Activated naive CD8-positive, alpha-beta T cell treated with anti-CD3 and anti-CD28 coated beads, Interleukin-2, amount 50 U/mL, for 24 hours (primary cell): ENCODE measurements at regions not wholly inside any gene's neighbourhood (a gene's known extent, or its start where the extent isn't known, plus 50 kb on each side); places are given as distances from the start of the nearest gene placed in this dataset.

Source experiments
- ATAC-seq: fragments of 150-1000 bp; cut with Tn5 transposase; one replicate; pipeline ENCODE4 v1.10.0; 2021
- DNase-seq: peaks from one replicate; pipeline ENCODE4 v3.0.0; 2021
- H3K27ac Mint-ChIP-seq: one replicate; pipeline ENCODE4 v1.8.0; 2021; ENCODE audit warnings: mild to moderate bottlenecking, mixed read lengths
- H3K27me3 Mint-ChIP-seq: one replicate; pipeline ENCODE4 v1.8.0; 2021; ENCODE audit warnings: mixed read lengths
- H3K36me3 Mint-ChIP-seq: one replicate; pipeline ENCODE4 v1.8.0; 2021; ENCODE audit warnings: low read depth, mixed read lengths
- H3K4me1 Mint-ChIP-seq: one replicate; pipeline ENCODE4 v1.8.0; 2021; ENCODE audit warnings: mixed read lengths
- H3K4me3 Mint-ChIP-seq: one replicate; pipeline ENCODE4 v1.8.0; 2021; ENCODE audit warnings: mild to moderate bottlenecking, moderate library complexity, mixed read lengths
- H3K9me3 Mint-ChIP-seq: one replicate; pipeline ENCODE4 v1.8.0; 2021; ENCODE audit warnings: mixed read lengths

DNA sequence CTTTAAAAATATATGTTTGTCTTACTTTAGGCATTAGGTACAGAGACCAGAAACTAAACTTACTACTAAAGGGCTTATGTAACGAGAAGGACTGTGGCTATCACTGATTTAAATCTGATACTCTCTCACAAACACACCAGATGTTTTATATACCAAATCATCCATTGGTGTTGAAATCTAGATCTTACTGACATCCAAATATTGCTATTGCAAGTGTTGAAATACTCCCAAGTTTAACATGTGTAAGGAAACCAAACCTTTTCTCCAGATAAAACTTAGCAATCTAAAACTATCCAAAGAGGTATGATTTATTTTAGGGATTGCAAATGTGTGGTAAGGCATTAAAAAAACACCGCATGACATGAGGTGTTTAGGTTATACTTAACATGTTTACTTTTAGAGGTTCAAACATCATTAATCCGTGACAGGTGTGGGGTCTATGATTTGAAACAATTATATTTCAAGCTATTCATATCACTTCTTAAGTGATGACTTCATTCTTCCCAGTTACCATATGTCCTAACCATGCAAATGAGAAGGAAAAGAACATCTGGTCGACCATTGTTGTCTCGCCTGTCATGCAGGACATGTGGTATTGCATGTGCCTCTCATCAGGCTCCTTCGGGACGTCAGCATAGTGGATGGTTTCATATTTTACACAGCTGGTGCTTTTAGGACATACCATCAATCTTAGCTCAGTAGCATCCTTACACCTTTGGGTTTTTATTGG, 168.3 kb upstream of the SPACA1 start:
- Mint-ChIP-seq H3K36me3 (no peaks in the 10 kb centered on the region), H3K9me3 (no peaks in the 10 kb centered on the region), H3K4me3 (no peak overlapping the region), H3K4me1 (no peaks in the 10 kb centered on the region), H3K27me3 (peaks cover 45% of the 10 kb centered on the region), H3K27ac (no peak overlapping the region)
- ATAC-seq (no peak), DNase-seq (no peak)

- Mint-ChIP-seq H3K4me3 (no peak overlapping the region), H3K27me3 (peaks cover 38% of the 10 kb centered on the region), H3K9me3 (no peaks in the 10 kb centered on the region), H3K4me1 (no peaks in the 10 kb centered on the region), H3K27ac (no peak overlapping the region), H3K36me3 (no peaks in the 10 kb centered on the region)
- no peak for ATAC-seq
- no peak for DNase-seq
Observed at GRCh38 chr6:87875781-87876180, 171.9 kb upstream of the SPACA1 start.

- no peaks in the 10 kb centered on the region for H3K9me3 Mint-ChIP-seq
- H3K36me3 Mint-ChIP-seq, result no peaks in the 10 kb centered on the region
- DNase-seq (no peak), ATAC-seq (no peak)
- H3K4me1 Mint-ChIP-seq, result no peaks in the 10 kb centered on the region
- peaks cover 33% of the 10 kb centered on the region for H3K27me3 Mint-ChIP-seq
- H3K4me3 Mint-ChIP-seq, result no peak overlapping the region
- no peak overlapping the region for H3K27ac Mint-ChIP-seq
Observed at GRCh38 chr6:87873556-87873955, 171.5 kb upstream of the AKIRIN2 start.

DNA sequence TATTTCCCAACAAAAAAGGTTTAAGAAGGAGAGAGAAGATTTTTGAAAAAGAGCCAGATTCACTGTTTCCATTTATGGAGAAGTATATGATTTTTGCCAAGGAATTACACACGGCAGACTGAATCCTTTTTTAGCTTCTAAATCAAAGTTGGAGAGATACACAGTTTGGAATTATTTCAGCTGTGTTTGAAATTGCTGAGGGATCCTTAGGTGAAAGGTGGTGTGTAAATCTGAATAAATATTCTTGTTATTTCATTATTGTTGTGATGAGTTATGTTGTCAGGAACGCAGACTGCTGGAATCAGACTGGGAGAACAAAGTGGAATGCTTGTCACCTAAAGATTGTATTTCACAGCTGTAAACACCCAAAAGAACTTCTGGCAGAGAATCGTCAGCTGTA, 168.5 kb upstream of the AKIRIN2 start:
- no peaks in the 10 kb centered on the region for H3K36me3 Mint-ChIP-seq
- H3K4me3 Mint-ChIP-seq, result no peak overlapping the region
- no peak for DNase-seq
- peaks cover 18% of the 10 kb centered on the region for H3K27me3 Mint-ChIP-seq
- H3K27ac Mint-ChIP-seq, result no peak overlapping the region
- ATAC-seq, result no peak
- H3K9me3 Mint-ChIP-seq, result no peaks in the 10 kb centered on the region
- H3K4me1 Mint-ChIP-seq, result no peaks in the 10 kb centered on the region

DNA sequence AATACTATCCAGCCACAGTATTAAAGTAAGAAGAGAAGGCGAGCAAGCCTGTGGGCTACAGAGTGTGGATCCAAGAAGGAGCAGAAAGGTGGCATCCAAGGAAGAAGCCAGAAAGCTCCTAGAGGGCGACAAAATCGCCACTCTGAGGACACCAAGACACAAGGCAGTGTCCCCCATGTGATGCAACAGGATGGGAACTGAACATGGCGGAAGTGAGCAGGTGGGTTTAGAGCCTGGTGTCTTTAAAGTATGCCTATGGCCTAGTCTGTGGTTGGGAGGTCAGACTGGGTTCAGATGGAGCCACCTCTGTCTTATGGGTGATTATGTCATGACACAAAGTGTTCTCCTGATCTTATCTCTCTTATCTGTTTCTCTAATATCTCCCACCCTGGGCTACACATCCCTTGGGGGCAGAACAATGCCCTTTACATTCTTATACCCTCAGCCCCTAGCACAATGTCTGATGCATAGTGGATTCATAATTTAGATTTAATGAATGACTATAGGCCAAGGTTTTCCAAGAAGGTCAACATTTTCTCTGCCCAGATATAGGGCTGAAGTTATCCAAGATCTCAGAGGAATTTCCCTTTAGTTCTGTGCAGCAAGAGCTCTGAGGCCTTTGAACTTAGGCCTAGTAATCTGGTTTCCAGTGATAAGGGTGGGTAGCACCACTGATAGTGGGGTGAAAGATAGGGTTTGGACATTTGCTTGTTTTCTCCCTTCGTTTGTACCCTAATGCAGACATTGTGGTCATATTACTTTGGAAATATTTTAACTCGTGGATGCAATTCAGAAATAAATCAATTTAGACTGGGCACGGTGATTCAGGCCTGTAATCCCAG, 167.3 kb upstream of the AKIRIN2 start:
- no peaks in the 10 kb centered on the region for H3K9me3 Mint-ChIP-seq
- no peaks in the 10 kb centered on the region for H3K36me3 Mint-ChIP-seq
- no peaks in the 10 kb centered on the region for H3K4me1 Mint-ChIP-seq

GRCh38 chr6:87860902-87861301, 158.9 kb upstream of the AKIRIN2 start:
- no peak overlapping the region for H3K4me3 Mint-ChIP-seq
- no peaks in the 10 kb centered on the region for H3K4me1 Mint-ChIP-seq
- no peaks in the 10 kb centered on the region for H3K27me3 Mint-ChIP-seq
- H3K36me3 Mint-ChIP-seq, result no peaks in the 10 kb centered on the region
- H3K9me3 Mint-ChIP-seq, result peaks cover 4% of the 10 kb centered on the region
- ATAC-seq, result no peak
- H3K27ac Mint-ChIP-seq, result no peak overlapping the region
- DNase-seq, result no peak

More for the DNA sequence above, 167.3 kb upstream of the AKIRIN2 start:
- Mint-ChIP-seq H3K27me3 (peaks cover 8% of the 10 kb centered on the region), H3K27ac (no peak overlapping the region), H3K4me3 (no peak overlapping the region)
- ATAC-seq (no peak), DNase-seq (no peak)

DNA sequence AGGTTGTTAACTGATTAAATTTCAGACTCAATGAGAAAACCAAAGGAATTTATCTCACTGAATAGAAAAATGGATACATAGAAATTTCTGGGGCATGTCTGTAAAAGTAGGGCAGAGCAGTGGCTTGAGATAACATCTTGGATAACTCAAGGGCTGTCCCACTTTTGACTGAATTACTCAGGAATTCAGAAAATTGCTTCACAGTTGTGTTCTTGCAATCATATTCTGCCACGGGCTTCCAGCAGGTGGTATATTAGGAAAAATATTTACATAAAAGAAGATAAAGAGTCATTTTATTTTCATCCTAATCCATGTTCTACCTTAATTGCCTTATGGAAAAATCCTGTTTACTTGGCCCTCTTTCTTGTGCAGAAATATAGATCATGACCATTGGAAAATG, 156.4 kb upstream of the AKIRIN2 start:
- ATAC-seq (no peak), DNase-seq (no peak)
- H3K4me3 Mint-ChIP-seq, result no peak overlapping the region
- no peak overlapping the region for H3K27ac Mint-ChIP-seq
- peaks cover 4% of the 10 kb centered on the region for H3K9me3 Mint-ChIP-seq
- H3K27me3 Mint-ChIP-seq, result no peaks in the 10 kb centered on the region
- H3K36me3 Mint-ChIP-seq, result no peaks in the 10 kb centered on the region
- H3K4me1 Mint-ChIP-seq, result no peaks in the 10 kb centered on the region

DNA sequence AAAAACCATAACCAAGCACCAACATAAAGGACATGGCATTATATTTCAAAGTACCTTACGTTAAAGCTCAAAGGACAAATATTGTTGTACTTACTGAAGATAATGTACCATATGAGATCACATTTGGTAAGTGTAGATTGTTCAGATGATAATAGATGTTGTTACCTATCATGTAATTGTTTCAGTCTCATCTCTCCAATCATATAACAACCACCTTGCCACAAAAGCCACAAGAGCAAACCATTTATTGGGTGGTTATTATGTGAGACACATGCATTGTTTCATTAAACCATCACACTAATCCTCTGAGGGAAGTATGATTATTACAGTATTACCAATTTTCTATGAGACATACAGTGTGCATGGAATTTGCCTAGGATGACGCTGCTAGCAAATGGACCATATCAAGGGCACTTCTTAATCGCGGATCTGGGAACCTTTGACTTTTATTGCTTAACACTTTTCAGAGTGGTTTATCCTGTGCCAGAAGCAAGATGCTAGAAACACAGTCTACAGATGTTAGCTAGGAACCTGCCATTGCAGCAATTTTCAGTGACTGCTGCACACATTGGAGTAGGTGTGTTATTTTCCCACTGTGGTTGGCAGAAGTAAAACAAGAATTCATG, 149.8 kb upstream of the AKIRIN2 start:
- no peaks in the 10 kb centered on the region for H3K36me3 Mint-ChIP-seq
- H3K27me3 Mint-ChIP-seq, result peaks cover 5% of the 10 kb centered on the region
- H3K9me3 Mint-ChIP-seq, result no peaks in the 10 kb centered on the region
- DNase-seq, result no peak
- H3K4me1 Mint-ChIP-seq, result no peaks in the 10 kb centered on the region
- no peak for ATAC-seq
- no peak overlapping the region for H3K27ac Mint-ChIP-seq
- H3K4me3 Mint-ChIP-seq, result no peak overlapping the region

DNA sequence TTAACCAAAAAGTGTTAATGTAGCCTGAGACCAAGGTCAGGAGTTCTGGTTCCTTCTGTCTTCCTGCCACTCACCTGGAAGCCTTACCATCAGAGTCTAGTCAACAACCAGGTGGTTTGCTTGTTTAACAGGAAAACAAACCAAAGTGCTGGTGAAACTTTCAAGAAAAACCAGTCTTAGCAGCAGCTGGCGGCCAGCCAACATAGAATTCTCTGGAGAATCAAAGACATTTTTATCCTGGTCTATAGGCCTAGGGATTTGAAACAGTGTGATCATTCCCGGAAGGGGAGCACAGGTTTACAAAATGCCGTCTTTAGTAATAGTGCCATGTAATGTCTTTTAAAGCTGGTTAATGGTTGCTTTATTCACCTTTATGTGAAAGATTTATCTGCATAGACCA, 146.6 kb upstream of the AKIRIN2 start:
- no peak overlapping the region for H3K27ac Mint-ChIP-seq
- no peaks in the 10 kb centered on the region for H3K4me1 Mint-ChIP-seq
- no peaks in the 10 kb centered on the region for H3K36me3 Mint-ChIP-seq
- no peak for ATAC-seq
- H3K4me3 Mint-ChIP-seq, result no peak overlapping the region
- H3K27me3 Mint-ChIP-seq, result peaks cover 11% of the 10 kb centered on the region
- no peak for DNase-seq
- no peaks in the 10 kb centered on the region for H3K9me3 Mint-ChIP-seq

DNA sequence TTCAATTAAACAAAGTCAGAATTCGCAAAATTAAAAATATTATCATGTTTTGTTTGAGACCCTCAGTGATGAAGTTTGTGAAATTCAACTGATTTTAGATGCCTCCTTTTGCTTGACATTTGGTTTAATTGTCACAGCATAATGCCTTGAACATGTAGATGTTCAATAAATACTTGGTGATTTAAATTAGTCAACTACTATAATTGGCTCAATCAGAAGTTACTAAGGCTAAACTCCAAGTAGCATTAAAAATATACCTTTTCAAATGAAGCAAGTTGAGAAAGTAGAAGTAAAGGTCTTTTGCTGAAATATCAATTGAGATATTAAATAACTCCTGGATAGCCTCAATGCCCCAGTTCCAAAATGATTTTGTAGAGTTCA, 145.8 kb upstream of the AKIRIN2 start:
- H3K9me3 Mint-ChIP-seq, result no peaks in the 10 kb centered on the region
- H3K27me3 Mint-ChIP-seq, result peaks cover 11% of the 10 kb centered on the region
- H3K4me1 Mint-ChIP-seq, result no peaks in the 10 kb centered on the region
- no peak overlapping the region for H3K4me3 Mint-ChIP-seq
- ATAC-seq, result no peak
- no peak for DNase-seq
- H3K36me3 Mint-ChIP-seq, result no peaks in the 10 kb centered on the region
- no peak overlapping the region for H3K27ac Mint-ChIP-seq

DNA sequence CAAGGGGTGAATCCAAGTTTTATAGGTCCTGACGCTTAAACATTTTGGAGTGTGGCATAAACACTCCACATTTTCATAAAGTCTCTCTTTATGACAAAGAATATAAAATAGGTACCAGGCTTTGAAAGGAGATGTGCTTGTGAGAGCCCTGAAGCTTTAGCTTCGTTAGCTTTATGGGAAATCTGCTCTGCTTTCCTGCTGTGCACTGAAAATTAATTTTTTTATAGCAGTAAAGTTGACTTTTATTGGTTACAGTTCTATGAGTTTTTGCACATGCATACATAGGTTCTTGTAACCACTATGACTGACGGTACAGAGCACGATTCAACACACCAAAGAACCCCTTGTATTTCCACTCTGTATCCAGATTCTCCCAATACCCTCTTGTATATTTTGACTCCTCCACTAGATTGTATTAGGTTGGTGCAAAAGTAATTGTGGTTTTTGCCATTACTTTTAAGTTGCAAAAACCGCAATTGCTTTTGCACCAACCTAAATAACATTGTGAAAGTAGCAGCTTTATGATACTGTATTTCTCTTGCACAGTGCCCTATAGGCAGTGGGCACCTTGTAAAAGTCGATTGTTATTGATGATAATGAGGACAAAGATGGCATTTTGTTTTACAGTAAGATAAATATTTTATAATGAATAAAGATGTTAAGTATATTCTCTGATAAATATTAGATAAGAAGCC, 145.2 kb upstream of the AKIRIN2 start:
- Mint-ChIP-seq H3K9me3 (no peaks in the 10 kb centered on the region), H3K4me1 (no peaks in the 10 kb centered on the region), H3K27me3 (peaks cover 11% of the 10 kb centered on the region), H3K27ac (no peak overlapping the region), H3K36me3 (no peaks in the 10 kb centered on the region), H3K4me3 (no peak overlapping the region)
- no peak for ATAC-seq
- DNase-seq, result no peak

- Mint-ChIP-seq H3K27me3 (peaks cover 14% of the 10 kb centered on the region), H3K9me3 (no peaks in the 10 kb centered on the region), H3K27ac (no peak overlapping the region), H3K4me3 (no peak overlapping the region), H3K4me1 (no peaks in the 10 kb centered on the region), H3K36me3 (no peaks in the 10 kb centered on the region)
- ATAC-seq (no peak), DNase-seq (no peak)
Observed at GRCh38 chr6:87846434-87846833, 144.4 kb upstream of the AKIRIN2 start.

- ATAC-seq, result no peak
- H3K36me3 Mint-ChIP-seq, result no peaks in the 10 kb centered on the region
- no peak for DNase-seq
- no peaks in the 10 kb centered on the region for H3K9me3 Mint-ChIP-seq
- H3K27ac Mint-ChIP-seq, result no peak overlapping the region
- H3K4me3 Mint-ChIP-seq, result no peak overlapping the region
- peaks cover 10% of the 10 kb centered on the region for H3K27me3 Mint-ChIP-seq
- H3K4me1 Mint-ChIP-seq, result no peaks in the 10 kb centered on the region
Observed at GRCh38 chr6:87840324-87840723, 138.3 kb upstream of the AKIRIN2 start.

DNA sequence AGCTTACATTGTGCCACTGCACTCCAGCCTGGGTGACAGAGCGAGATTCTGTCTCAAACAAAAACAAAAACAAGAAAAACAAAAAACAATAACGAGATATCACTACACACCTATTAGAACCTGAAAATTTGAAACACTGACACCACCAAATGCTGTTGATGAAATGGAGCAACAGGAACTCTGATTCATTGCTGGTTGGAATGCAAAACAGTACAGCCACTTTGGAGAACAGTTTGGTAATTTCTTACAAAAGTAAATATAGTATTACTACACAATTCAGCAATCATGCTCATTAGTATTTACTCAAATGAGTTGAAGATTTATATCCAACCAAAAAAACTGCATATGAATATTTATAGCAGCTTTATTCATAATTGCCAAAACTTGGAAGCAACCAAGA, 135.8 kb upstream of the AKIRIN2 start:
- DNase-seq, result no peak
- Mint-ChIP-seq H3K4me3 (no peak overlapping the region), H3K9me3 (no peaks in the 10 kb centered on the region), H3K4me1 (no peaks in the 10 kb centered on the region), H3K27ac (no peak overlapping the region), H3K36me3 (no peaks in the 10 kb centered on the region), H3K27me3 (peaks cover 8% of the 10 kb centered on the region)
- ATAC-seq, result no peak
